GM23338 (cell line): ENCODE measurements at regions not wholly inside any gene's neighbourhood (a gene's known extent, or its start where the extent isn't known, plus 50 kb on each side); places are given as distances from the start of the nearest gene placed in this dataset.

Experiments
- ATAC-seq: fragments of 200-7000 bp; cut with Tn5 transposase; 3 replicates; pipeline ENCODE4 v1.9.1; 2020
- DNase-seq: peaks from one replicate; pipeline ENCODE4 v3.0.0-alpha.2; 2015; ENCODE audit warnings: low spot score
- H2AFZ ChIP-seq: fragments of 200-600 bp; sonication (generic); 2 replicates; pipeline ENCODE4 v1.8.0; 2016; ENCODE audit warnings: antibody characterized with exemption, mild to moderate bottlenecking, moderate library complexity
- H3F3A ChIP-seq: fragments of 200-600 bp; sonication (generic); replicated peaks from 2 replicates; pipeline ENCODE4 v1.8.0; 2017; ENCODE audit warnings: antibody characterized with exemption, mixed run types, low read depth
- H3K27ac ChIP-seq: fragments of 200-600 bp; sonication (generic); 2 replicates; pipeline ENCODE4 v1.6.1; 2016; ENCODE audit warnings: low read depth
- H3K27me3 ChIP-seq: fragments of 200-600 bp; sonication (generic); 2 replicates; pipeline ENCODE4 v1.8.0; 2016; ENCODE audit warnings: mild to moderate bottlenecking, mixed run types, moderate library complexity; ENCODE audit not compliant: insufficient read depth
- H3K36me3 ChIP-seq: fragments of 200-600 bp; sonication (generic); 2 replicates; pipeline ENCODE4 v1.8.0; 2016; ENCODE audit warnings: mild to moderate bottlenecking; ENCODE audit not compliant: insufficient read depth
- H3K4me1 ChIP-seq: fragments of 200-600 bp; sonication (generic); 2 replicates; pipeline ENCODE4 v1.8.0; 2016; ENCODE audit warnings: mild to moderate bottlenecking, moderate library complexity; ENCODE audit not compliant: insufficient read depth
- H3K4me2 ChIP-seq: fragments of 200-600 bp; sonication (generic); 2 replicates; pipeline ENCODE4 v1.7.1; 2017; ENCODE audit warnings: mixed run types
- H3K4me3 ChIP-seq: fragments of 200-600 bp; sonication (generic); 2 replicates; pipeline ENCODE4 v1.6.1; 2016; ENCODE audit warnings: mixed run types
- H3K79me2 ChIP-seq: fragments of 200-600 bp; sonication (generic); replicated peaks from 2 replicates; pipeline ENCODE4 v1.8.0; 2017; ENCODE audit warnings: mild to moderate bottlenecking; ENCODE audit not compliant: insufficient read depth
- H3K9me2 ChIP-seq: fragments of 200-600 bp; sonication (generic); 2 replicates; pipeline ENCODE4 v1.8.0; 2017; ENCODE audit not compliant: insufficient read depth
- H4K20me1 ChIP-seq: fragments of 200-600 bp; sonication (generic); replicated peaks from 2 replicates; pipeline ENCODE4 v1.8.0; 2017; ENCODE audit warnings: mild to moderate bottlenecking; ENCODE audit not compliant: insufficient read depth
- H3K27ac Mint-ChIP-seq: 2 replicates; pipeline ENCODE4 v1.8.0; 2020; ENCODE audit warnings: inconsistent platforms, mild to moderate bottlenecking, moderate library complexity, mixed read lengths
- H3K27me3 Mint-ChIP-seq: 3 replicates; pipeline ENCODE4 v1.8.0; 2022; ENCODE audit warnings: low read depth, mild to moderate bottlenecking, moderate library complexity, mixed read lengths, inconsistent platforms; ENCODE audit not compliant: insufficient read depth, poor library complexity
- H3K36me3 Mint-ChIP-seq: 3 replicates; pipeline ENCODE4 v1.8.0; 2021; ENCODE audit warnings: low read depth, mild to moderate bottlenecking, inconsistent platforms, moderate library complexity, mixed read lengths
- H3K4me1 Mint-ChIP-seq: 3 replicates; pipeline ENCODE4 v1.8.0; 2020; ENCODE audit warnings: mild to moderate bottlenecking, inconsistent platforms, mixed read lengths
- H3K4me3 Mint-ChIP-seq: 3 replicates; pipeline ENCODE4 v1.8.0; 2021; ENCODE audit warnings: moderate library complexity, mild to moderate bottlenecking, inconsistent platforms, mixed read lengths
- H3K9me3 Mint-ChIP-seq: 3 replicates; pipeline ENCODE4 v1.8.0; 2020; ENCODE audit warnings: moderate library complexity, mild to moderate bottlenecking, inconsistent platforms, mixed read lengths
- CREB1 ChIP-seq: fragments of 250-450 bp; sonication (Bioruptor Pico); IDR thresholded peaks from 2 replicates; pipeline ENCODE4 v1.5.0; 2020; ENCODE audit warnings: low read depth, mild to moderate bottlenecking, moderate library complexity
- STAT1 ChIP-seq: IDR thresholded peaks from one replicate; pipeline ENCODE4 v1.6.1; 2016; ENCODE audit warnings: antibody characterized with exemption; ENCODE audit not compliant: unreplicated experiment
- ZNF114 ChIP-seq: fragments of 250-450 bp; sonication (Bioruptor Pico); IDR thresholded peaks from 2 replicates; pipeline ENCODE4 v1.5.0; 2020; ENCODE audit warnings: mild to moderate bottlenecking, moderate library complexity
- ZNF331 ChIP-seq: fragments of 250-450 bp; sonication (Bioruptor Pico); IDR thresholded peaks from 2 replicates; pipeline ENCODE4 v1.5.0; 2020; ENCODE audit warnings: low read depth, mild to moderate bottlenecking, moderate library complexity
- TF ChIP-seq, protein P1 (sequence below): fragments of 250-450 bp; sonication (Bioruptor Pico); IDR thresholded peaks from 2 replicates; pipeline ENCODE4 v1.5.0; 2020; ENCODE audit warnings: mild to moderate bottlenecking, moderate library complexity
- TF ChIP-seq, protein P2 (sequence below), 2 experiments: fragments of 200-600 bp in 1 of 2; sonication (generic) in 1 of 2; conservative IDR thresholded peaks; 2 replicates each; pipeline versions ENCODE4 v1.5.1 to v1.6.1; 2016 to 2017; ENCODE audit warnings: antibody characterized with exemption in 2 of 2, low read depth in 2 of 2, mild to moderate bottlenecking in 2 of 2, moderate library complexity in 1 of 2
- TF ChIP-seq, protein P3 (sequence below): IDR thresholded peaks from one replicate; pipeline ENCODE4 v1.6.1; 2018; ENCODE audit warnings: antibody characterized with exemption; ENCODE audit not compliant: unreplicated experiment
- TF ChIP-seq, protein P4 (sequence below): IDR thresholded peaks from 2 replicates; pipeline ENCODE4 v1.6.1; 2016; ENCODE audit warnings: antibody characterized with exemption

DNA sequence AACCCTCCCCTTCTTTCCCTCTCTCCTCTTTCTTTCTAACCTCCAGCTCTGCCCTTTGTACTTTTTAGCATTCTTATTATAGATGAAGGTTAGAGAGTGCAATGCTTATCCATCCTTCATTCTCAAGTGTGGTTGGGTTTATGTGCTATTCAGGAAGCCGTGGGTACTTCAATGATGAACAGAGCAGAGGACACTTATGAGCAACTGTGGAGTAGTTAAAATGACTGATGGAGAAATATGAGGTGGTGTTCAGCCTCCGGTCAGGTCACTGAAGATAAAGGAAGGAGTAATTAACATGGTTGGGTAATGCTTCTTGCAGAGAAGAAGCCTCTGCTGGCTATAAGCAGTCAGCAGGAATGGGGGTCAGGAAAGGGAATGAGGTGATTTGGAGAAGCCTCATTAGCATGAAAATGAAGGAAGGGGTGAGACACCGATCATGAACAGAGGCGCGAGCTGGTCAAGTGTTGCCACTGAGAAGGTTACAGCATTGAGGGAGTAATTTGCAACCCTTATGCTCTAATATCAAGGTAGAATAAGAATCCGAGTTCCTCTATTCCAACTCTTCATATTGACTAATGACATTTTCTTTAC is 174.7 kb downstream of the LPIN1 start (continued):
- TF ChIP-seq, protein P1, sequence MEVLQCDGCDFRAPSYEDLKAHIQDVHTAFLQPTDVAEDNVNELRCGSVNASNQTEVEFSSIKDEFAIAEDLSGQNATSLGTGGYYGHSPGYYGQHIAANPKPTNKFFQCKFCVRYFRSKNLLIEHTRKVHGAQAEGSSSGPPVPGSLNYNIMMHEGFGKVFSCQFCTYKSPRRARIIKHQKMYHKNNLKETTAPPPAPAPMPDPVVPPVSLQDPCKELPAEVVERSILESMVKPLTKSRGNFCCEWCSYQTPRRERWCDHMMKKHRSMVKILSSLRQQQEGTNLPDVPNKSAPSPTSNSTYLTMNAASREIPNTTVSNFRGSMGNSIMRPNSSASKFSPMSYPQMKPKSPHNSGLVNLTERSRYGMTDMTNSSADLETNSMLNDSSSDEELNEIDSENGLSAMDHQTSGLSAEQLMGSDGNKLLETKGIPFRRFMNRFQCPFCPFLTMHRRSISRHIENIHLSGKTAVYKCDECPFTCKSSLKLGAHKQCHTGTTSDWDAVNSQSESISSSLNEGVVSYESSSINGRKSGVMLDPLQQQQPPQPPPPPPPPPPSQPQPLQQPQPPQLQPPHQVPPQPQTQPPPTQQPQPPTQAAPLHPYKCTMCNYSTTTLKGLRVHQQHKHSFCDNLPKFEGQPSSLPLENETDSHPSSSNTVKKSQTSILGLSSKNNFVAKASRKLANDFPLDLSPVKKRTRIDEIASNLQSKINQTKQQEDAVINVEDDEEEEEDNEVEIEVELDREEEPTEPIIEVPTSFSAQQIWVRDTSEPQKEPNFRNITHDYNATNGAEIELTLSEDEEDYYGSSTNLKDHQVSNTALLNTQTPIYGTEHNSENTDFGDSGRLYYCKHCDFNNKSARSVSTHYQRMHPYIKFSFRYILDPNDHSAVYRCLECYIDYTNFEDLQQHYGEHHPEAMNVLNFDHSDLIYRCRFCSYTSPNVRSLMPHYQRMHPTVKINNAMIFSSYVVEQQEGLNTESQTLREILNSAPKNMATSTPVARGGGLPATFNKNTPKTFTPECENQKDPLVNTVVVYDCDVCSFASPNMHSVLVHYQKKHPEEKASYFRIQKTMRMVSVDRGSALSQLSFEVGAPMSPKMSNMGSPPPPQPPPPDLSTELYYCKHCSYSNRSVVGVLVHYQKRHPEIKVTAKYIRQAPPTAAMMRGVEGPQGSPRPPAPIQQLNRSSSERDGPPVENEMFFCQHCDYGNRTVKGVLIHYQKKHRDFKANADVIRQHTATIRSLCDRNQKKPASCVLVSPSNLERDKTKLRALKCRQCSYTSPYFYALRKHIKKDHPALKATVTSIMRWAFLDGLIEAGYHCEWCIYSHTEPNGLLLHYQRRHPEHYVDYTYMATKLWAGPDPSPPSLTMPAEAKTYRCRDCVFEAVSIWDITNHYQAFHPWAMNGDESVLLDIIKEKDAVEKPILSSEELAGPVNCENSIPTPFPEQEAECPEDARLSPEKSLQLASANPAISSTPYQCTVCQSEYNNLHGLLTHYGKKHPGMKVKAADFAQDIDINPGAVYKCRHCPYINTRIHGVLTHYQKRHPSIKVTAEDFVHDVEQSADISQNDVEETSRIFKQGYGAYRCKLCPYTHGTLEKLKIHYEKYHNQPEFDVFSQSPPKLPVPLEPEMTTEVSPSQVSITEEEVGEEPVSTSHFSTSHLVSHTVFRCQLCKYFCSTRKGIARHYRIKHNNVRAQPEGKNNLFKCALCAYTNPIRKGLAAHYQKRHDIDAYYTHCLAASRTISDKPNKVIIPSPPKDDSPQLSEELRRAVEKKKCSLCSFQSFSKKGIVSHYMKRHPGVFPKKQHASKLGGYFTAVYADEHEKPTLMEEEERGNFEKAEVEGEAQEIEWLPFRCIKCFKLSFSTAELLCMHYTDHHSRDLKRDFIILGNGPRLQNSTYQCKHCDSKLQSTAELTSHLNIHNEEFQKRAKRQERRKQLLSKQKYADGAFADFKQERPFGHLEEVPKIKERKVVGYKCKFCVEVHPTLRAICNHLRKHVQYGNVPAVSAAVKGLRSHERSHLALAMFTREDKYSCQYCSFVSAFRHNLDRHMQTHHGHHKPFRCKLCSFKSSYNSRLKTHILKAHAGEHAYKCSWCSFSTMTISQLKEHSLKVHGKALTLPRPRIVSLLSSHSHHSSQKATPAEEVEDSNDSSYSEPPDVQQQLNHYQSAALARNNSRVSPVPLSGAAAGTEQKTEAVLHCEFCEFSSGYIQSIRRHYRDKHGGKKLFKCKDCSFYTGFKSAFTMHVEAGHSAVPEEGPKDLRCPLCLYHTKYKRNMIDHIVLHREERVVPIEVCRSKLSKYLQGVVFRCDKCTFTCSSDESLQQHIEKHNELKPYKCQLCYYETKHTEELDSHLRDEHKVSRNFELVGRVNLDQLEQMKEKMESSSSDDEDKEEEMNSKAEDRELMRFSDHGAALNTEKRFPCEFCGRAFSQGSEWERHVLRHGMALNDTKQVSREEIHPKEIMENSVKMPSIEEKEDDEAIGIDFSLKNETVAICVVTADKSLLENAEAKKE (CRISPR knock-in tag) = no peak
- TF ChIP-seq STAT1 = no peak
- TF ChIP-seq, protein P2, sequence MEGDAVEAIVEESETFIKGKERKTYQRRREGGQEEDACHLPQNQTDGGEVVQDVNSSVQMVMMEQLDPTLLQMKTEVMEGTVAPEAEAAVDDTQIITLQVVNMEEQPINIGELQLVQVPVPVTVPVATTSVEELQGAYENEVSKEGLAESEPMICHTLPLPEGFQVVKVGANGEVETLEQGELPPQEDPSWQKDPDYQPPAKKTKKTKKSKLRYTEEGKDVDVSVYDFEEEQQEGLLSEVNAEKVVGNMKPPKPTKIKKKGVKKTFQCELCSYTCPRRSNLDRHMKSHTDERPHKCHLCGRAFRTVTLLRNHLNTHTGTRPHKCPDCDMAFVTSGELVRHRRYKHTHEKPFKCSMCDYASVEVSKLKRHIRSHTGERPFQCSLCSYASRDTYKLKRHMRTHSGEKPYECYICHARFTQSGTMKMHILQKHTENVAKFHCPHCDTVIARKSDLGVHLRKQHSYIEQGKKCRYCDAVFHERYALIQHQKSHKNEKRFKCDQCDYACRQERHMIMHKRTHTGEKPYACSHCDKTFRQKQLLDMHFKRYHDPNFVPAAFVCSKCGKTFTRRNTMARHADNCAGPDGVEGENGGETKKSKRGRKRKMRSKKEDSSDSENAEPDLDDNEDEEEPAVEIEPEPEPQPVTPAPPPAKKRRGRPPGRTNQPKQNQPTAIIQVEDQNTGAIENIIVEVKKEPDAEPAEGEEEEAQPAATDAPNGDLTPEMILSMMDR (conservative IDR thresholded peaks at IDR 0.05; ENCODE audit: low read depth in 2 of 2) = no peak

DNA sequence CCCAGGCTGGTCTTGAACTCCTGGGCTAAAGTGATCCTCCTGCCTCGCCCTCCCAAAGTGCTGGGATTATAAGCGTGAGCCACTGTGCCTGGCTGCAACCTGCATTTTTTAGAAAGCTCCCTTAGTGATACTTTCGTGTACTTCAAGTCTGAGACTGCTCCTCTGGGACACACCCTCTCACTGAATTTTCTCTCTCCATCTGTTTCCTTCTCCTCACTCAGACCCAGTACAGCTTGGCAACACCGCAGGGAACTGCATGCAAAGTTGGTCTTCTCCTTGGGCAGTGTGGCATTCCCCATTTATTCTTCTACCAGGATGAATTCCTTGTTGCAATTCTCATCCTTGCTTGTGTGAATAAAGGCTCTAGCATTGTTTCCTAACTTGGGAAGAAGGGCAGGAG is 175.9 kb downstream of the LPIN1 start:
- Histone ChIP-seq H3K4me3 (no peak overlapping the region), H3F3A (no peaks in the 10 kb centered on the region), H3K79me2 (no peaks in the 10 kb centered on the region), H3K36me3 (no peaks in the 10 kb centered on the region), H4K20me1 (no peaks in the 10 kb centered on the region), H2AFZ (no peak overlapping the region), H3K27ac (no peak overlapping the region), H3K4me1 (peaks cover 9% of the 10 kb centered on the region), H3K9me2 (no peaks in the 10 kb centered on the region), H3K27me3 (no peaks in the 10 kb centered on the region), H3K4me2 (no peak overlapping the region)
- ATAC-seq = no peak
- Mint-ChIP-seq H3K9me3 (no peaks in the 10 kb centered on the region), H3K27ac (no peak overlapping the region), H3K27me3 (peaks cover 4% of the 10 kb centered on the region), H3K36me3 (no peaks in the 10 kb centered on the region; the same call in 2 of the 3 replicates), H3K4me3 (no peak overlapping the region), H3K4me1 (peaks cover 16% of the 10 kb centered on the region)
- DNase-seq = no peak
- TF ChIP-seq ZNF331 (CRISPR knock-in tag) = no peak
- TF ChIP-seq, protein P3, sequence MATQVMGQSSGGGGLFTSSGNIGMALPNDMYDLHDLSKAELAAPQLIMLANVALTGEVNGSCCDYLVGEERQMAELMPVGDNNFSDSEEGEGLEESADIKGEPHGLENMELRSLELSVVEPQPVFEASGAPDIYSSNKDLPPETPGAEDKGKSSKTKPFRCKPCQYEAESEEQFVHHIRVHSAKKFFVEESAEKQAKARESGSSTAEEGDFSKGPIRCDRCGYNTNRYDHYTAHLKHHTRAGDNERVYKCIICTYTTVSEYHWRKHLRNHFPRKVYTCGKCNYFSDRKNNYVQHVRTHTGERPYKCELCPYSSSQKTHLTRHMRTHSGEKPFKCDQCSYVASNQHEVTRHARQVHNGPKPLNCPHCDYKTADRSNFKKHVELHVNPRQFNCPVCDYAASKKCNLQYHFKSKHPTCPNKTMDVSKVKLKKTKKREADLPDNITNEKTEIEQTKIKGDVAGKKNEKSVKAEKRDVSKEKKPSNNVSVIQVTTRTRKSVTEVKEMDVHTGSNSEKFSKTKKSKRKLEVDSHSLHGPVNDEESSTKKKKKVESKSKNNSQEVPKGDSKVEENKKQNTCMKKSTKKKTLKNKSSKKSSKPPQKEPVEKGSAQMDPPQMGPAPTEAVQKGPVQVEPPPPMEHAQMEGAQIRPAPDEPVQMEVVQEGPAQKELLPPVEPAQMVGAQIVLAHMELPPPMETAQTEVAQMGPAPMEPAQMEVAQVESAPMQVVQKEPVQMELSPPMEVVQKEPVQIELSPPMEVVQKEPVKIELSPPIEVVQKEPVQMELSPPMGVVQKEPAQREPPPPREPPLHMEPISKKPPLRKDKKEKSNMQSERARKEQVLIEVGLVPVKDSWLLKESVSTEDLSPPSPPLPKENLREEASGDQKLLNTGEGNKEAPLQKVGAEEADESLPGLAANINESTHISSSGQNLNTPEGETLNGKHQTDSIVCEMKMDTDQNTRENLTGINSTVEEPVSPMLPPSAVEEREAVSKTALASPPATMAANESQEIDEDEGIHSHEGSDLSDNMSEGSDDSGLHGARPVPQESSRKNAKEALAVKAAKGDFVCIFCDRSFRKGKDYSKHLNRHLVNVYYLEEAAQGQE = no peak
- TF ChIP-seq, protein P2 (conservative IDR thresholded peaks at IDR 0.05; ENCODE audit: low read depth in 2 of 2) = no peak
- TF ChIP-seq, protein P4, sequence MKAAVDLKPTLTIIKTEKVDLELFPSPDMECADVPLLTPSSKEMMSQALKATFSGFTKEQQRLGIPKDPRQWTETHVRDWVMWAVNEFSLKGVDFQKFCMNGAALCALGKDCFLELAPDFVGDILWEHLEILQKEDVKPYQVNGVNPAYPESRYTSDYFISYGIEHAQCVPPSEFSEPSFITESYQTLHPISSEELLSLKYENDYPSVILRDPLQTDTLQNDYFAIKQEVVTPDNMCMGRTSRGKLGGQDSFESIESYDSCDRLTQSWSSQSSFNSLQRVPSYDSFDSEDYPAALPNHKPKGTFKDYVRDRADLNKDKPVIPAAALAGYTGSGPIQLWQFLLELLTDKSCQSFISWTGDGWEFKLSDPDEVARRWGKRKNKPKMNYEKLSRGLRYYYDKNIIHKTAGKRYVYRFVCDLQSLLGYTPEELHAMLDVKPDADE = no peak
- TF ChIP-seq STAT1 = no peak
- no peak for TF ChIP-seq ZNF114 (CRISPR knock-in tag)
- no peak for TF ChIP-seq CREB1 (CRISPR knock-in tag)
